Activated CD4-positive, alpha-beta T cell treated with anti-CD3 and anti-CD28 coated beads for 36 hours (primary cell): ENCODE measurements at regions not wholly inside any gene's neighbourhood (a gene's known extent, or its start where the extent isn't known, plus 50 kb on each side); places are given as distances from the start of the nearest gene placed in this dataset.
"Not testable (repeated sequence)": the region's sequence is repeated elsewhere in the genome, so short reads cannot be mapped to it uniquely, and the experiment has no call there.

Experiments used
- ATAC-seq: fragments of 200-7000 bp; cut with Tn5 transposase; one replicate; pipeline ENCODE4 v1.10.0; 2021; ENCODE audit warnings: mild to moderate bottlenecking, moderate library complexity
- CTCF ChIA-PET: fragments of 350-600 bp; sonication (Branson Sonifier 250); formaldehyde crosslinking; loops from one replicate; lab custom pipeline; 2021; ENCODE audit warnings: antibody characterized with exemption; lab: Charles Lee
- POLR2A ChIA-PET: fragments of 350-600 bp; sonication (Branson Sonifier 250); formaldehyde crosslinking; loops from one replicate; lab custom pipeline; 2021; ENCODE audit warnings: antibody characterized with exemption, inconsistent platforms; lab: Charles Lee
- DNase-seq: peaks from one replicate; pipeline ENCODE4 v3.0.0-alpha.2; 2020
- H3K27ac Mint-ChIP-seq: one replicate; pipeline ENCODE4 v1.8.0; 2021; ENCODE audit warnings: mixed read lengths
- H3K27me3 Mint-ChIP-seq: one replicate; pipeline ENCODE4 v1.8.0; 2021; ENCODE audit warnings: mixed read lengths
- H3K36me3 Mint-ChIP-seq: one replicate; pipeline ENCODE4 v1.8.0; 2021; ENCODE audit warnings: low read depth, mixed read lengths
- H3K4me1 Mint-ChIP-seq: one replicate; pipeline ENCODE4 v1.8.0; 2021; ENCODE audit warnings: mixed read lengths
- H3K4me3 Mint-ChIP-seq: one replicate; pipeline ENCODE4 v1.8.0; 2021; ENCODE audit warnings: mild to moderate bottlenecking, moderate library complexity, mixed read lengths
- H3K9me3 Mint-ChIP-seq: one replicate; pipeline ENCODE4 v1.8.0; 2021; ENCODE audit warnings: low read depth, mixed read lengths
- intact Hi-C, 2 experiments: fragments of 100-400 bp; cut with DNase I in 1 of 2; cut with micrococcal nuclease in 1 of 2; formaldehyde crosslinking; loops; one replicate each; pipeline versions ENCODE4 v1.14.2 to v1.15.1; 2022 to 2024; cut with DNase I, micrococcal nuclease

DNA sequence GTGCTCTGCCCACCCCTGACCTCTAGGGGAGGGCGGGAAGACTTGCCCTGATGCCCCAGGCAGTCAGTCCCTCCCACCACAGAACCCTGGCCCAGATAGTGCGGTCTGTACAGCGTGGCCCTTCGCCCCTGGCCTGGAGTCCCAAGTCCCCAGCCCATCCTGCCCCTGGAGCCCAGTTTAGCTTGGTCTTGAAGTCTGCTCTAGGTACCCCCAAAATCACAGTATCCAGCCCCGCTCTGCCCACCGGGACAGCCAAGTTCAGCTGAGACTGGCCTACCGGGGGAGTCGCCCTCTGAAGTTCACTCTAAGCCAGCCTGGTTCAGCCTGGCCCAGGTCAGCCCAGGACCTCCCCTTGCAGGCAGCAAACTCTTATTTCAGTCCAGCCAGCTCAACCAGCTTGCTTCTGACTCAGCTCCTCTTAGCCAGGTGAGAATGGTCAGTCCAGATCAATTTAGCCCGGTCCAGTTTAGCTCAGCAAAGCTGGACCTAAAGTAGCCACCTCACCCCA, 75.9 kb downstream of the TMEM121 start:
- Mint-ChIP-seq H3K4me3 (no peak overlapping the region), H3K4me1 (no peaks in the 10 kb centered on the region), H3K9me3 (no peaks in the 10 kb centered on the region), H3K27me3 (no peaks in the 10 kb centered on the region), H3K27ac (no peak overlapping the region), H3K36me3 (no peaks in the 10 kb centered on the region)
- intact Hi-C loops = no loop called here
- DNase-seq = no peak
- ChIA-PET CTCF (interaction anchor here (0.6 kb wide), 2 partner anchors 30 to 65 kb away, joined by 3 read pairs; no protein-coding TSS in a partner anchor), POLR2A (no interaction called here)
- no peak for ATAC-seq

DNA sequence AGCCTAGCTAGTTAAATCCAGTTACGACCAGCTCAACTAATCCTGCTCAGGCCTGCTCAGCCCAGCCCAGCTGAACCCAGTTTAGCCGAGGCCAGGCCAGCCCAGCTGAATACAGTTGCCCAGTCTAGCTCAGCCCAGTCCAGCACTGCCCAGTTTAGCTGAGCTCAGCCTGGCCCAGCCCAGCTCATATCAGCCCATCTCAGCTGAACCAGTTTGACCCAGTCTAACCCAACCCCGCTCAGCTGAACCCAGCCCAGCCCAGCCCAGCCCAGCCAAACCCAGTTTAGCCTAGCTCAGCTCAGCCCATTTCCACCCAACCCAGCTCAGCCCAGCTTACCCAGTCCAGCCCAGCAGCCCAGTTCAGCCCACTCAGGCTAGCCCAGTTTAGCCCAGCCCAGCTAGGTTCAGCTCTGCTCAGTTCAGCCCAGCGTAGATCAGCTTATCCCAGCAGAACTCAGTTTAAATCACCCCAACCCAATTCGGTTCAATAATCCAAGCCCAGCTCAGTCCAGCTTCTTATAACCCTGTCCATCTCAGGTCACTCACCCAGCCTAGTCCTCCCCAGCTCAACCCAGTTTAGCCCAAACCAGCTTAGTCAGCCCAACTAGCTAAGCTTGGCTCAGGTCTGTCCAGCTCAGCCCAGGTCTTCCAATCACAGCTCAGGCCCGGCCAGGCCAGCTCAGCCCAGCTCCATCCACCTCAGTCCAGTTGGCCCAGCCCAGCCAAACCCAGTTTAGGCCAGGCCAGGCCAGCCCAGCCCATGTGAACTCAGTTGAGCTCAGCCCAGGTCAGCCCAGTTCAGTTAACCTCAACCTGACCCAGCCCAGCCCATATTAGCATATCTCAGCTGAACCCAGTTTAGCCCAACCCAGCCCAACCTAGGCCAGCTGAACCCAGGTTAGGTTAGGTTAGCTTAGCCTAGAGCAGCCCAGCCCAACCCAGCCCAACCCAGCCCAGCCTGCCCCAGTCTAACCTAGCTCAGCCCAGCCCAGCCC, 76.7 kb downstream of the TMEM121 start:
- Mint-ChIP-seq H3K4me1 (no peaks in the 10 kb centered on the region), H3K4me3 (no peak overlapping the region), H3K27me3 (no peaks in the 10 kb centered on the region), H3K9me3 (no peaks in the 10 kb centered on the region), H3K27ac (no peak overlapping the region), H3K36me3 (no peaks in the 10 kb centered on the region)
- POLR2A ChIA-PET = interaction anchor here (1.1 kb wide), 1 partner anchor 120 kb away, joined by 4 read pairs; no protein-coding TSS in a partner anchor
- CTCF ChIA-PET = interaction anchor here (0.6 to 0.9 kb wide), 2 partner anchors 29 to 252 kb away, joined by 3 read pairs; no protein-coding TSS in a partner anchor
- ATAC-seq (no peak), DNase-seq (no peak)
- intact Hi-C loops = no loop called here

DNA sequence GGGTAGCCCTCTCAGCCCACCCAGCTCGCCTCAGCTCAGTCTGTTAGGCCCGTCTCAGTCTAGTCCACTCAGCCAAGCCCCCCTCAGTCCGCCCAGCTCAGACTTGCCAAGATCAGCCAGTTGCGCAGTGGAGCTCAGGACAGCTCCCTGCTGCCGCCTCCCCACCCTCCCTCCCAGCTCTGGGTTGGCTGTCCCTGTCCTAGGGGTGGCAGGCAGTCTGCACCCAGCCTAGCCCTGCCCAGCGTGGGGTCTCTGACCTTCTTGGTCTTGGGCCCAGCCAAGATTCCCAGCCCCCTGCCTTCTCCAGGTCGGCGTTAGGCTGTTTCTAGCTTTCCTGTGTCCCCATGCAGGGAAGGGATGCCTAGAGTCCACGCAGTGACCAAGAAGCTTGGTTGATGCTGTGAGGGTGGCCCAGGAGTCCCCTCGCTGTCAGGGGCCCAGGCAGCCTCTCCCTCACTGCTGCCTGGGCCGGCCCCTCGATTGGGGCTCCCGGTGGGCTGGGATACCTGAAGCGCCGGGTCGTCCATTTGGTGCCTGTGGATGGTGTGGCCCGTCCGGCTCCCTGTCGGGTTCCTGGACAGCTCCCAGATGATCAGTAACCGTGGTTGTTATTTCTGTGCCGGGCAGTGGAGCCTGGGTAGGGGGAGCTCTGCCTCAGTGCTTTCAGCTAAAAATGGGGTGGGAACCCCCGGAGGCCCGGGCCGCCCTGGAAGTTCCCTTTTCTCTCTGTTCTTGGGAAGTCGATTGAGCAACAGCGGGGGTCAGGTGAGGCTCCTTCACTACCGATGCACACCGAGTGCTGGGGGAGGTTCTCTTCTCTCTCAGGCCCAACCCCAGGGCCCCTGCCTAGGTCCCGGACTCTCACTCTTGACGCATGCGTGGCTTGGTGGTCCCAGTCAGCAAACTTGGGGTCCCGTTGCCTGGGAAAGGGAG, 78.4 kb downstream of the TMEM121 start:
- H3K27ac Mint-ChIP-seq, H3K36me3 Mint-ChIP-seq, intact Hi-C loops, H3K4me1 Mint-ChIP-seq, H3K27me3 Mint-ChIP-seq, H3K9me3 Mint-ChIP-seq, ATAC-seq, H3K4me3 Mint-ChIP-seq, POLR2A ChIA-PET, DNase-seq: not testable (repeated sequence)
- CTCF ChIA-PET = interaction anchor here (0.5 kb wide), 1 partner anchor 474 kb away, joined by 3 read pairs; no protein-coding TSS in a partner anchor

DNA sequence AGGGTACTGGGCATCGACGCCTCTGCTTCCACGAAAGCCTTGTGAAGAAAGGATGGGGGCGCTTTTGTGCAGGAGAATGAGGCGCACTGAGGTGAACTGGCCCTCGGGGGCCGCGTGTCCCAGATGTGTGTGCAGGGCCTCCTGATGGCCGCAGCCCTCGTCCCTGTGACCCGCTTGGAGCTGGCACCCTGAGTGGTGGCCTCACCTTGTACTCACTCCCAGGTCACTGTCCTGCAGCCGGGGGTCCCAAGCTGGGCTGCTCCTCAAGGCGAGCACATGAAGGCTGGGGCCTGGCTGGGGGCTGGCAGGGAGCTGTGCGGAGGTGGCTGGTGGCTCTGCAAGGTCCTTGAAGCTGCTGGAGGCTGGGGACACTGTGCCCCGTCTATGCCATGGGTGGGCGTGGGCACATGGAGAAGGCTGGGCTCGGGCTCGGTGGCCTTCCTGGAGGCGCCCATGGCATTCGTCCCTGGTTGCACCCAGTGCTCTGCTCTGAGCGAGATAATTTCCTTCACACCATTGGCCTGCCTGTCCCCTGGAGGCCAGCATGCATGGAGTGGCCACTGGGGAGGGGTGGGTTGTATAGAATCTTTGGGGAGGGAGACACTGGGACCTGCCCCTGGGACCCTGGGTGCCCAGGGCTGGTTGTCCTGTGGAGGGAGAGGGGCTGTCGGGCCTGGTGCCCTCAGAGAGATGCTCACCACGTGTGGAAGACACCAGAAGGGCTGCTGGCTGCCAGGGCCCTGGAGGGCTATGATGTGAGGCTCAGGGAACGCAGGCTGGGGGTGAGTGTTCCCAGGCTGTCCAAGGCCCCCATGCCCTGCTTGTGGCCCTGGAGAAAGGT, 79.3 kb downstream of the TMEM121 start:
- POLR2A ChIA-PET = no interaction called here
- Mint-ChIP-seq H3K9me3 (no peaks in the 10 kb centered on the region), H3K4me3 (no peak overlapping the region), H3K27me3 (no peaks in the 10 kb centered on the region), H3K27ac (no peak overlapping the region), H3K4me1 (no peaks in the 10 kb centered on the region), H3K36me3 (no peaks in the 10 kb centered on the region)
- intact Hi-C loops = no loop called here
- no peak for ATAC-seq
- CTCF ChIA-PET = no interaction called here
- DNase-seq = no peak

DNA sequence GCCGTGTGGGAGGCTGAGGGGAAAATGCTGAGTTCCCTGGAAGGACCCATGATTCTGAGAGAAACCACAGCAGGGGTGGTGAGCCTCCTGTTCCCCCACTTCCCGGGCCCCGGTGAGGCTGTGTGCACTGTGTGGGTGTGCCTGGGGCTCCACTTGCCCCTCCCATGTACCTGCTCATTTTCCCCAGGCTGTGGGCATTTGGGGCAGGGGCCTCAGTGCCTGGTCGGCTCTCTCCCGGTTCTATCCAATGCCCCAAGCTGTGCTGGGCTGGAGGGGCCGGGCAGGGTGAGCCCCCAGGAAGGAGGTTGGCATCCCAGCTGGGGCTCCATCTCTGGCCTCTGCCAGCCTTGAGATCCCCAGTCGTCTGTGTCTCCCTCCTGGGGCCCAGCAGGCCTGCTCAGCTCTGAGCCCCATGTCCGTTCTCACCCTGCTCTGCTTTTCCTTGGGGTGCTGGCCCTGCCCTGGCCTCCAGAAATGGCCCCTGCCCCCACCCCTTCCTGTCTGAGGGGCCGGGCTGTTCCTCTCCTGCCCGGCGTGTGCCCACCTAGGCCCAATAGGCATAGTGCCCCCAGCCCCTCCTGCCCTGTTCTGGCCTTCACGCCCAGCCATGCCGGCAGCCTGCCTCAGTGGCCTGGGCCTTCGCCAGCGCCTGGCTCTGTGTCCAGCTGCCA, 80.1 kb downstream of the TMEM121 start:
- intact Hi-C loops, H3K27ac Mint-ChIP-seq, CTCF ChIA-PET, H3K36me3 Mint-ChIP-seq, H3K27me3 Mint-ChIP-seq, ATAC-seq, DNase-seq, H3K4me1 Mint-ChIP-seq, H3K4me3 Mint-ChIP-seq, H3K9me3 Mint-ChIP-seq, POLR2A ChIA-PET: not testable (repeated sequence)

DNA sequence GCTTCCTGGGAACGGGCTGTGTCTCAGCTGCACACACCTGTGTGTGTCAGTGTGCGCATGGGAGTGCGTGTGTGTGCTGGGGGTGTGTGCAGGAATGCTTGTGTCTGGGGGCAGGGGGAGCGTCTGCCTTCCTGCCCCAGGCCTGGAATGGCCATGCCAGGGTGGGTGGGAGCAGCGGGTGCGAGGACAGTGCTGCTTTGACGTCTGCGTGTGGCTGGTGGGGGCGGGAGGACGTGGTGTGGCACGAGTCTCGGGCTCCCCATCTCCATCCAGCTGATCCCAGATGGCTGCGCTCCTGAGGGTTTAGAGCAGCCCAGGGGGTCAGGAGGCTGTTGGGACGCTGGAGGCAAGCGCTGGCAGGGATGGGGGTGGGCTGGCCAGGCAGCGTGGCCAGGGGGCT, 80.6 kb downstream of the TMEM121 start:
- H3K4me1 Mint-ChIP-seq, DNase-seq, H3K4me3 Mint-ChIP-seq, H3K36me3 Mint-ChIP-seq, ATAC-seq, H3K27ac Mint-ChIP-seq, intact Hi-C loops, CTCF ChIA-PET, H3K27me3 Mint-ChIP-seq, POLR2A ChIA-PET, H3K9me3 Mint-ChIP-seq: not testable (repeated sequence)

DNA sequence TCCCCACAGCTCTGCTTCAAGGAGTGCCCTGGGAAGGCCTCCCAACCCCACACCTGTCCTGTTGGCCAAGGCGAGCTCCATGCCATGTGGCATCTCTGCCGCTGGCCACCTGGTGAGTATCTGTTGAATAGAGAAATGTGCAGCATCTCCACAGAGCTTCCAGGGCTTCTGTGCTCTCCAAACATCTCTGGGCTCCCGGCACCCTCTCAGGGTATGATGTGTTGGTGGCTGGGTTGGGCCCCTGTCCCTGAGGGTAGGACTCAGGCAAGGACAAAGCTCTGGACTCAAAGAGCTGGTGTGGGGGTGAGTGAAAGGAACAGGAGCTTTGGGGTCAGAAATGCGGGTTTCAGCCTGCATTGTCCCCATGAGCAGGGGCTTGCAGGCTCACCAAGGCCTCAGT, 88.6 kb downstream of the TMEM121 start:
- H3K27me3 Mint-ChIP-seq, H3K27ac Mint-ChIP-seq, DNase-seq, H3K9me3 Mint-ChIP-seq, H3K4me1 Mint-ChIP-seq, POLR2A ChIA-PET, H3K36me3 Mint-ChIP-seq, H3K4me3 Mint-ChIP-seq, ATAC-seq, CTCF ChIA-PET: not testable (repeated sequence)
- intact Hi-C loops = loop anchor here in 1 of 2 experiments (10.0 kb wide), 1 partner anchor 120 kb away; no protein-coding TSS in a partner anchor

DNA sequence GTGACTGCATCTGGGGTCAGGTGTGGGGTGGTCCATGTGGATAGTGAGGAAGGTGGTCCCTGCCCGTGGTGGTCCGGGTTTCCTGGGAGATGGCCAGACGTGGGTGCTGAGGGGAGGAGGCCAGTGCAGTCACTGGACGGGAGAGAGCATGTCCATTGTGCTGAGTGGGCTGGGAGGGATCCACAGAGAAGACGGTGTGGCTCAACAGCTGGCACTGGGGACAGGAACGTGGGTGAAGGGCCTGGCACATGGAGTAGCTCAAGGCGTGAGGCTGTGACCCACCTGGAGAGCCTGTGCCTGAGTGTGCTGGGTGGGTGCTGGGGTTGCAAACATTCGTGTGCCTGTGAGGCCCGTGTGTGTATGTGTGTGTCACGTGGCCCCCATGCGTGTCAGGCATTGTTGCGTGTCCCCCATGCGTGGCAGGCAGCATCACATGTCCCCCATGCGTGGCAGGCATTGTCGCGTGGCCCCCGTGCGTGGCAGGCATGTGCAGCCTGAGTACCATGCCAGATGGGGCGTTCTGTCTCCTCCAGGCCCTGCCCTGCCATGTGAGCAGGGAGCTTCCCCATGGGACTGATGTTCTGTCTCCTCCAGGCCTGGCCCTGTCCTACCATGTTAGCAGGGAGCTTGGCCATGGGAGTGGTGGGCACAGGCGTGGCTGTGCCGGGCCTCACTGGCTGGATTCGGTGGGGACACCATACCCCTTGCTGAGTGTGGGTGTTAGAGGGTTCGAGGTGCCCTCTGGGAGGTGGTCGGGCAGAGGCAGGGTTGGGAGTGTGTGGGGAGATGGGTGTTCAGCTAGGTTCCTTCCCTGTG, 89.8 kb downstream of the TMEM121 start:
- DNase-seq, POLR2A ChIA-PET, H3K4me3 Mint-ChIP-seq, ATAC-seq, CTCF ChIA-PET, H3K36me3 Mint-ChIP-seq, H3K9me3 Mint-ChIP-seq, H3K27ac Mint-ChIP-seq, H3K27me3 Mint-ChIP-seq, H3K4me1 Mint-ChIP-seq: not testable (repeated sequence)
- intact Hi-C loops = loop anchor here in 1 of 2 experiments (1.0 to 10.0 kb wide), 3 partner anchors 17 to 147 kb away; no protein-coding TSS in a partner anchor

DNA sequence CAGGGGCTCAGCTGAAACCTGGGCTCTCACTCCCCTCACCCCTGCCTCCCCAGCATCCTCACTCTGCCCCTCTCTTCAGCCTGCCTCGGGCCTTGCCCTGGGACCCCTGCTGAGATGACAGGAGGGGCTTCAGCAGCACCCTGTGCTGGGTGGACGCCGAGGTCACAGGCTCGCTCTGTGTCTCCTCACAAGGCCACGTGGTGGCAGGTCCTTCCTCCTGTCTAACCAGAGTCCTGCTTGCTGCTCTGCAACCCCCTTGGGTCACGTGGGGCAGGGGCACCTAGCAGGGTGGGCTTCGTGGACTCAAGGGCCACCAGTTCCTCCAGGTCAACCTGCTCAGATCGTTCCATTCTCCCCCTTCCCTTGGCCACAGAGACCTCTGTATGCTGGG, 90.4 kb downstream of the TMEM121 start:
- Mint-ChIP-seq H3K4me1 (no peaks in the 10 kb centered on the region), H3K27ac (no peak overlapping the region), H3K9me3 (no peaks in the 10 kb centered on the region), H3K36me3 (no peaks in the 10 kb centered on the region), H3K4me3 (no peak overlapping the region), H3K27me3 (peaks cover 8% of the 10 kb centered on the region)
- intact Hi-C loops = loop anchor here (1.0 to 10.0 kb wide), 4 partner anchors 16 to 146 kb away; no protein-coding TSS in a partner anchor
- no peak for ATAC-seq
- CTCF ChIA-PET = no interaction called here
- POLR2A ChIA-PET = no interaction called here
- DNase-seq = no peak
